Right renal cortex interstitium (tissue), 3 donors: ENCODE measurements at regions not wholly inside any gene's neighbourhood (a gene's known extent, or its start where the extent isn't known, plus 50 kb on each side); places are given as distances from the start of the nearest gene placed in this dataset.
"Not testable (repeated sequence)": the region's sequence is repeated elsewhere in the genome, so short reads cannot be mapped to it uniquely, and the experiment has no call there.

ENCODE experiments used
- DNase-seq, 3 donors: peaks; one replicate each; pipeline ENCODE4 v3.0.0-alpha.2; 2013; ENCODE audit warnings: low read depth in 3 of 3, low spot score in 2 of 3

DNA sequence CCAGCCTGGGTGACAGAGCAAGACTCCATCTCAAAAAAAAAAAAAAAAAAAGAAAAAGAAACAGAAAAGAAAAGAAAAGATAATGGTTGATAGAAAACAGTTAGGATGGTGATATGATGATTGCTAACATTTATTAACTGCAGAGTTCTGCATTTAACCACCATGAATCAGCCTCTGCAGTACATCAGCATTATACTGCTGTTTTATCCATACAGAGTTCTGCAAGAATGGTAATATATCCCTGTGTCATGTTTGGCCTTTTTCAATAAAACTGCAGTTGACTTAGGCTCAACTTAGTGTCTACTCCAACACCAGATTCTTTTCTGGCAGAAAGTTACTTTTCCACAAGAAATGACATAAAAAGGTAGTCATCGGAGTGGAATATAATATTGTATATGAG, 62.6 kb downstream of the DUSP6 start:
- no peak for DNase-seq

DNA sequence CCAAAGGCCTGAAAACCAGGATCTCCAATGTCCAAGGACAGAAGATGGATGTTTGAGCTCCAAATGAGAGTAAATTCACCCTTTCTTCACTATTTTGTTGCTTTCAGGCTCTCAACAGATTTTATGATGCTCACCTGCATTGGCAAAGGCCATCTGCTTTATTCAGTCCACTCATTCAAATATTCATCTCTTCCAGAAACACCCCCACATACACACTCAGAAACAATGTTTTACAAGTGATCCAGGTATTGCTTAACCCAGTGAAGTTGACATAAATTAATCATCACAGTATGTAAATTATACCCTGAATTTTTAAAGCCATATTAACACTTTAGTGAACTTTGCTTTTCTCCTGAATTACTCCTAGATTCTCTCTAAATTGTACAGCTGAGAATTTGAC, 63.3 kb downstream of the DUSP6 start:
- no peak for DNase-seq

DNA sequence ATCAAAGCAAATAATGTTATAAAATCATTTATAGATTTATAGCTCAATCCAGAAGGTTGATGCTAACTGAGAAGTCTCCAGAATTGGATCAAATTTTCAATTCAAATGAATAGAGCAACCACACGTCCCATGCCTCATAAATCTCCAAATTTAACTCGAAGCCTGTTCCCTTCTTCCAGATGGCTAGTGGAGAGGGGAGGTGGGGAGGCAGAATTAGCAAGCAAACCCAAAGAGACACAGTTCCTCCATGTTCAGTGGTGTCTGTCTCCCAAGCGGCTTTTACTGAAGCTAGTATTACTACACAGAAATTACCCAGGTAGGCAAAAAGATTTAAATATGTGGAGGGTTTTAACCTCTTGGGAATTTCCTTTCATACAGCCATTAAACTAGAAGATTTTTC, 65.8 kb downstream of the DUSP6 start:
- no peak for DNase-seq

DNA sequence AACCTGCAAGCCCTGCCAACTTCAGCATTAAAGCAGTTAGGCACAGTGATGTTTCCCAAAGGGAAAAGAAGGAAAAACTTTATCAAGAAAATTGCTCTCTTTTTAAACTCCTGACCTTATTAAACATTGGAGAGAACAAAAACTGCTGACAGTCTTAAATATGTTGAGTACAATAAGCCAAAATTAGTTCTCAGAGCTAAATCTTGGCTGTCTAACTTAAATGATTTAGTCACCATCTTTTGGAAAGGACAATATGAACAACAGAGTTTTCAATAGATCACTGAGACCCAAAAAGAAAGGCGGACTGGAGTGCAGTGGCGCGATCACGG, 70.8 kb downstream of the DUSP6 start:
- no peak for DNase-seq

DNA sequence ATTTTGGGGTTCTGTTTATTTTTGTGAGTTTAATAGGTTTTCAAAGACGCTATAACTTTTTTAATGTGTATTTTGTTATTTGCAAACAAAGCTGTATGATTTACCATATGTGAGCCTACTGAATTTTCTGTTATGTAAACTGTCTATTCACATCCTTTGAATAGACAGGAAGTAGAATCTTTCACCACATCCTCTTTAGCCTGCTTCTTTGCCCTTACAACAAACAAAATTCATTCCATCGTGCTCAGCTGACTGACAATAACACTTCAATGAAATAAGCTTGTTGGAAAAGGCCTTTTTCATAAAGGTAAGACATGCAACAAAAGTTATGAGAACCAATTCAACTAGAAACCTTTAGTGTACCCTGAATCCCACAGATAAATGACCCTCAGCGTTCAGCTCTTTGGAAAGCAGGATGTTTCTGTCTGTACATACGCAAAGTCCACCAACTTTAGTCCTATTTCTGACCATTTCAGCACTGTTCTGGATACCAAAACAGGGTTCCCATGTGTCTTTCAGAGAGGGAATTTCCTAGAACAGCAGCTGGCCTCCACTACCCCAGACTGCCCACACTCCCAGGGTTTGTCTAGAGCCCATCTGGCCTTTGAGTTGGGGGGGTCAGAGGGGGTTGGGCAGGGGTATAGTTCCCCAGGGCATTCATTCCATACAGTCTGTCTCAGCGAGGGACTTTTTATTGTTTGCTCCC, 71.3 kb downstream of the DUSP6 start:
- no peak for DNase-seq

DNA sequence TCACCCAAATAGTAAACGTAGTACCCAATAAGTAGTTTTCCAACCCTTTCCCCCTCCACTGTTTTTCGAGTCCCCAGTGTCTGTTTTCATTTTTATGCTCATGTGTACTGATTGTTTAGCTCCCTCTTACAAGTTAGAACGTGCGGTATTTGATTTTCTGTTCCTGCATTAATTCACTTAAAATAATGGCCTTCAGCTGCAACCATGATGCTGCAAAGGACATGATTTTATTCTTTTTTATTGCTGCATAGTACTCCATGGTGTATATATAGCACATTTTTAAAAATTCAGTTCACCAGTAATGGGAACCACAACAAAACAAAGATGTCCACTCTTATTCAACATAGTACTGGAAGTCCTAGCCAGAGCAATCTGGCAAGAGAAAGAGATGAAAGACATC, 72.8 kb downstream of the DUSP6 start:
- no peak for DNase-seq

DNA sequence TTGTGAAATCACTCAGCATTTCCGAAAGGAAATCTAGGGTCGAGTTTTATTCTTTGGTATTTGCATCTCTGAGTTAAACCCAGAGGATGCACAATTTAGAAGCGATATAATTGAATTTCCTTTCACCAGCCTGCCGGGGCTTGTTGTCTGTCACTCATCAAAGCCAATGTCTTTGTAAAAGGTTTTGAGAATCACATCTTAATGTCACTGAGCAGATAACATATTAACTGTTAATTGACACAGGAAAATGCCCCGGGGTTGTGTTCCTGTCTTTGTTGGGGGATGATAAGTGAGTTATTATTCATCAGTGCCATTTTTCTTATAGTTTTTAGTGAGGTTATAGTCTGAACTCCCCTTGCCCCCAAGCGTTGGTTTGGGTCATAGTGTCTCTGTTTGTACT, 73.4 kb downstream of the DUSP6 start:
- DNase-seq = no peak

DNA sequence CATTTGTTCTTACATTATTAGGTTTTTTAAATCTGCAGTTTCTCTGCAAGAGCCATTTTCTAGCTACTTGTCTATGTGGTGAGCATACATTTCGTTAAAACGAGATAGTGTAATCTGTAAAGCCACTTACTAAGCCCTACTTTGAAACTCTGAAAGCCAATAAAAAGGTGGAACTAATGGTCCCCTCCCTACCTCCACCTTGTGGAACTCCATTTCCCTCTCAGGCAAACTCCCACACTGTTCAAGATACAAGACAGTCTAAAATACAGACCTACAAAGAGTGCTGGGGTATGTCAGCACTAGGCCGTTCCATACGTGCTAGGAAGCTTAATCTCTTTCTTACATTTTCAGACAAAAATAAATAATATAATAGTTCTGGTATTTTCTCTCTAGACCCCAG, 74.1 kb downstream of the DUSP6 start:
- DNase-seq = no peak

DNA sequence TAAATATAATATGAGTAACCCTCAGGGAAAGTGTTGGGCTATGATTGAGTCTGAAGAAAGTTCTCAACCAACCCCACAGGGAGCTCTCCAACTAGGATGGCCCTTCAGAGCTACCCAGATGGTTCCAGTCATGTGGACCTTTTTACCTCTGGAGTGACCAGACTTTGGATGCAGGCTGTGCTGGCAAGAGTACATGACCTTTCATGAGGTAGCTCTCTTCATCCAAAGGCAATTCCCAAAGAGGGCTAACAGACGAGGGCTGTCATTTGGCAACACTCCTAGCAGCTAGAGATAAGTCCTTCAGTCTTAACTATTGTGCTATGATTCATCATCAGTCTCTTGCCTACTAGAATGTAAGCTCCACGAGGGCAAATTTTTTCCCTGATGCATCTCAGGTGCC, 75.4 kb downstream of the DUSP6 start:
- no peak for DNase-seq

DNA sequence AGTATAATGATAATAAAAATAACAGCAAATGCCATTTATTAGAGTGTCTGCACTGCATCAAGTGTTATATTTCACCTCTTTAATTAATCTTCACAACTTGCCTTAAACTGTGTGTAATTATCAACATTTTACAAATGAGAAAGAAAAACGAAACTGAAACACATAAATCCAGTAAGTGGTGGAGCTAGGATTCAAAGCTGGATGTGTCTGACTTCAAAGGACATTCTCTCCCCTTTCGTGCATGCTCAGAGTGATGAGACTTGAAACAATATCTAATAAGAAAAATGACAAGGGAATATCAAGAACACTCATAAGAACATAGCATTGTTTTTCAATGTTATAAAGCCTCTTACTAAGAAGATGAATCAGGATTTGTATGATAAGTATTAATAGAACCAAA, 78.8 kb downstream of the DUSP6 start:
- DNase-seq = no peak

DNA sequence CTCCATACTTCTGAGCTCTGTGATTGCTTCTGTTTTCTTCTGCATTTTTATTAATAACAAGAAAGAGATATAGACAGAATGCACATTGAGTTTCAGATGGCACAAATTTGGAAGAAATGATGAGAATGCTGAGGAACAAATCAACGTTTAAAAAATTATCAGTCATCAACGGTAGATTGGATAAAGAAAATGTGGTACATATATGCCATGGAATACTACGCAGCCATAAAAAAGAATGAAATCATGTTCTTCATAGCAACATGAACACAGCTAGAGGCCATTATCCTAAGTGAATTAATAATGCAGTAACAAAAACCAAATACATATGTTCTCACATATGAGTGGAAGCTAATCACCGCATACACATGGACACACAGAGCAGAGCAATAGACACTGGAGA, 81.8 kb downstream of the DUSP6 start:
- DNase-seq = no peak

DNA sequence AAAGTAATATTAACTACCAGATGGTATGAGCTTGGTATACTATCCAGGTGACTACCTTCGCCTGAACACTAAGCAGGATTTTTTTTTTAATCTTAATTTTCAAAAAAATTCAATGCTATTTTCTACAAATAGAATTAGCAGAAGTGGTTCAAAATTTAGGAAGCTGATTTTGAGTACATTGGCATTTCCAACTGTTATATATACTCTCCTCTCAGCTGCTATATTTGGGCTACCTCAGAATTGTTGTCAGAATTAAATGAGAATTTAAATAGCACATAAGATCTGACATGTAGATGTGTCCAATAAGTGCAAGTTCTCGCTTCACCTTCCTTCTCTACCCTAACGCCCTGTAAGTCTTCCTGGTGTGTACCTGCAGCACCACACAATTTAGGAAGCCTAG, 83.1 kb downstream of the DUSP6 start:
- no peak for DNase-seq

DNA sequence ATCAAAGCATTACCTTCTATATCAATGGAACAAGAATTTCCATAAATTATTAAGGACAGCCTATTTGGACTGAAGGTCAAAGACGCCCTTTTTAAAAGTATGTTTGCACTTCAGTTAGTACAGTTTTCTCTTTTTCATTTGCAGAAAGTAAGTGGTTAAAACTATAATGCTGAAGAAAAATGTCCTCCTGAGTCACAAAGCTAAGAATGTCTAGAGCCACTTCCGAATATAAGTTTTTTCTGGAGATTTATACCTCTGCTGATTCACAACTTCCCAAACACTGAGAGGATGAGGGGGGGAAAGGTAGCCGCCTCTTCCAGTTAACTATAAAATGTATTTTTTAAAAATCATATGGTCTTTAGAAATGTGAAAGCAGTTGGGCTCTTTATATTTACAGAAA, 84.9 kb downstream of the DUSP6 start:
- no peak for DNase-seq

DNA sequence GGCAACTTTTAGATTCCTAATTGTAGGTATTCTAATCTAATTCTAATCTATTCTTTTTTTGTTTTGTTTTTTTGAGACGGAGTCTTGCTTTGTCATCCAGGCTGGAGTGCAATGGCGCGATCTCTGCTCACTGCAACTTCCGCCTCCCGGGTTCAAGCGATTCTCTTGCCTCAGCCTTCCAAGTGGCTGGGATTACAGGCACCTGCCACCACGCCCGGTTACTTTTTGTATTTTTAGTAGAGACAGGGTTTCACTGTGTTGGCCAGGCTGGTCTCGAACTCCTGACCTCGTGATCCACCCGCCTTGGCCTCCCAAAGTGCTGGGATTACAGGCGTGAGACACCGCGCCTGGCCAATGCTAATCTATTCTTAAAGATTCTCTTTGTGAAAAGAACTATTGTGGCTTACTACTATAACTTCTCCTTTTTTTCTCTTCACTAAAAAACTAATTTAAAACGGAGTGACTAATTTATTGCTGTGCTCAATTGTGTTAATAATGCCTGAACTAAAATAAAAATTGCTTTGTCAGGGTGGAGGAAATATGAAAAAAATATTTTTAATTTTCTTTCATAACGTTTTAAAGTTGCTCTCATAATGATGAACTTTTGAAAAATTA, 85.6 kb downstream of the DUSP6 start:
- DNase-seq = not testable (repeated sequence)

DNA sequence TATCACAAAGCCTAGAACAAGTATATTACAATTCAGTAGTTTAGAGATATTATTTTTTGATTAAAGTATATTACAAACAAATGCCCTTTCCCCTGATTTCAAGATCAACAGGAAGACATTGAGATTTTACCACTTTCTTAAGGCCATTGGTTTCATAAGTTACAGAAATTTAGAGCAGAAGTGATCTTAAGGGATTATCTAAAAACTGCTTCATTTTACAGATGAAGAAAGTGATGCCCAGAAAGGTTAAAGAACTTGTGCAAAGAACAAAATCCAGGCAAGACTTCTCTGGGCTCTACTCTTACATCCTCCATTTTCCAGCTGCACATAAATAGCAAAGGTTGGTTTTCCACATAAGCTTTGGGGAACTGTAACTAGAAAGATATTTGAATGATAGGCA, 87.5 kb downstream of the DUSP6 start:
- DNase-seq = no peak

DNA sequence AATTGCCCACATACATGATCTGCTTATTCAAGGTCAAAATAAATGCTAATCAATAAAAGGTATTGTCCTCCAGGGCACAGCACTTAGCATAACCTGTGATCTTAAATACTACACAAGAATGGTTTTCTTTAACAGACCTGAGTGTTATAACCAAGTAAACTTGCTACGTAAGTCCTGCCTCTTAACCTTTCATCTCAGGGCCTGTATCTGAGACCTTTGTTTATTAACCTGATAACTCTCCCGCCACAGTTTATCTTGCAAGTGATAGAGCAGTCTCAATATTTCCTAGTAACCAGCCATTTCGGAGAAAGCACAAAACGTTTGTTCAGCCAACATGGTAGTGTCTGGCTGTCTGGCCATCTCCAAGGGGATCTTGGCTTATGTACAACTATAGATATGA, 88.4 kb downstream of the DUSP6 start:
- no peak for DNase-seq

DNA sequence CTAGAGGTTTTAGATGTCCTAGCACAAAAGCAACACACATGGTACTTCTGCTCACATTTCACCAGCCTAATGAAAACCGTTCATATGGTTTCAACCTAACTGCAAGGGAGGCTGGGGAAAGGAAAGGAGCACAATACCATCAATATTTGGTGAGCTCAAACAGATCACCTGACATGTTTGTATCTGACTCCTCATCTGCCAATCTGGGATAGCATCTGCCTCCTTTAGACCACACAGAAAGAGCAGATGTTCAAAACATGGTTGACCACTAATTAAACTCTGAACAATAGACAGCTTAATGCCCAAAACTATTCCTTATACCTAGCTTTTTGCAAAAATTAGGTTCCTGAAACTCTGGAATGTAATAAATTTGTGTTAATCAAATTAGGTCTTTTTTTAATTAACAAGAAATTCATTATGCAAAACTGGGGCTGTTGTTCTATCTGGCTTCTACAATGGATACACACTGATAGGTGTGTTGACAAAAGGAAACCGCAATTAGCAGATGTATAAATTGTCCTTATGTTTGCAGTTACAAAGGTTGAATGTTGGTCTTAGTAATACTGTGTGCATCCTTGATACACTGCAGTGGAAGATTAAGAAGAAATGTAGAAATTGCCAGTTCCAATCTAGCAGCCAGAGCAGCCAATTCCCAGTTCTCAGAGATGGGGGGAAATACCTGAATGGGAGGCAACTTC, 89.3 kb downstream of the DUSP6 start:
- DNase-seq = no peak

DNA sequence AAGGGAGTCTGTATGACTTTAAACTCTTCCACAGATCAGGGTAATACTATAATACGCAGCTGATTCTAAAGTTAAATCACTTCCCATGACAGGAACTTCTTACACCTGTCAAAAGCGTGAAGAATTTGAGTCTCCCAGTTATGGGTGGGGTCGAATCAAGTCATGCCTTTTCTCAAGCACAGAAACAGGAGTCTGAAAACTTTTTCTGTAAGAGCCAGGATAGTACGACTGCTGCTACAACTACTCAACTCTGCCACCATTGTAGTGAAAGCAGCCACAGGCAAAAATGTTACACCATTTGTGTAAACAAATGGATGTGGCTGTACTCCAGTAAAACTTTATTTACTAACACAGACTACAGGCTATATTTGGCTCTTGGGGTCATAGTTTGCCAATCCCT, 90.3 kb downstream of the DUSP6 start:
- no peak for DNase-seq

DNA sequence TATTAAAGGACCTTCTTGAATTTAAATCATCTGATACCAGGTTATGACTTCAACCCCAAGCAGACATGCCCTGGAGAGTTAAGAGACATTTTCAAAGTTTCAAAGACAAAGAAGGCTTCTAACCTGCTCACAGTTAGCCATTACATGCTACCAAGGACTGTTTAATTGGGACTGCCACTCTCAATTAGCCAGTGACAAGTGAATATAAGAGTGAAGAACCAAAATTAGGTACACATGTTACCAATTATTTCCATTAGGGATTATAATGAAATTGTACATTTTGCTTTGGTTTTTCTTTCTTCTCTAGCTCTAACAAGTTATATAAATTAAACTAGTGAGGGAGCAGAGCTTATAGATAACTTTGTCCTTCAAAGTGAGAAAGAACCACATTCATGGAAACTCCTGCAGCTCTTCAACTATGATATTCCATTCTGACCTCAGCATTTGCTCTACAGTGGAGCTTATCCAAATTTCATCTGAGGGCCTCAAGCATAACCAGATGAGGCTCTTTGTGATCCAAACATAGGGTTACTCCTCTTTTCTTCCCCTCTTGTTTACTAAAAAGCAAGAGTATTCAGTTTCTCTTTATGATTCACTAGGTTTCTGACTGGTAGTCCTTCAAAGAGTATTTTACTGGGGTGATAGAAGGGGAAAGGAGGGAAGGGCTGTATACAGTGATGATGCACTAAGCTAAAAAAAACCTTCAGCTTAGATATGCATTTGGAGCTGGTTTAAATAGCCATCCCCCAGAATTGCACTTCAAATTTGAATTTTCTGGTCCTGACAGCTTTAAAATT, 91.3 kb downstream of the DUSP6 start:
- no peak for DNase-seq

DNA sequence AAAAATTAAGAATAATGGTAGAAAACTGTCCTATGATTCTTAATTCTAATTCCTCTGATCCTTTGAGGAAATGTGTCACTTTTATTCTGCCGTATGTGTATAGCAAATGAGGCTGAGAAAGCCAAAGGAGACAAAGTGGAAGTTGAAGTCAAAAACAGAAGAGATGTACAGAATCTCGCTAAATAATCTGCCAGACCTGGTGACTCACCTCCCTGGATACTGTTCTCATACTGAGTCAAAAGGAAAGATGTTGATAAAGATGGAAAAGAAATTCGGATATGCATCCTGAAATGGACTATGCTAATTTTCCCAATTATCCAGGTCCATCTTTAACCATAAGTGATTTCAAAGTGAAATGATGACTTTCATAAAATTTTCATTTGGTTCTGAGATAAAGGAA, 92.5 kb downstream of the DUSP6 start:
- DNase-seq = no peak

DNA sequence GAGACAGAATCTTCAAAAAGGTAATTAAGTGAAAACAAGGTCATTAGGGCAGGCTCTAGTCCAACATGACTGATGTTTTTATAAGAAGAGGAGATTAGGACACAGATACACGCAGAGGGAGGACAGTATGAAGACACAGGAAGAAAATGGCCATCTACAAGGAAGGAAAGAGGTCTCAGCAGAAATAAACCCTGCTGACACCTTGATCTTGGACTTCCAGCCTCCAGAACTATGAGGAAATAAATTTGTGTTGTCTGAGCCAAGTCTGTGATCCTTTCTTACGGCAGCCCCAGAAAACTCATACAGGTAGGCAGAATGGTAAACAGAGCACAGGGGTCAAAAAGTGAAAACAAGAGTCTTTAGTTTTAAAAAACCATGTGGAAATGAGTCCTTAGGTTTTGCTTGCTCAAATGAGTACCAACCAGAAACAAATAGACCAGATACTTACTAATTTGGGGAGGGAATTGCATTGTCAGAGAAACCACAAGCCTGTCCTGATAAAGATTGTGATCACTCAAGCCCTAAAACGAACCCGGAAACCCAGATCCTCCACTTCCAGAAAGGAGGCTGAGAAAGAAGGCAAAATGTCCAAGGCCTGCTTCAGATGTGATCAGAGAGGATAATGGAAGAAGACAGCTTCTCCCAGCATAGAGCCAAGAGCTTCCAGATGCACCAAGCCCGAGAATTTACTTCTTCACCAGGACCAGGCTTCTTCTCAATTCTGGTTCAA, 93.9 kb downstream of the DUSP6 start:
- no peak for DNase-seq
